ENCODE measurements at regions not wholly inside any gene's neighbourhood (a gene's known extent, or its start where the extent isn't known, plus 50 kb on each side); places are given as distances from the start of the nearest gene placed in this dataset.

DNA sequence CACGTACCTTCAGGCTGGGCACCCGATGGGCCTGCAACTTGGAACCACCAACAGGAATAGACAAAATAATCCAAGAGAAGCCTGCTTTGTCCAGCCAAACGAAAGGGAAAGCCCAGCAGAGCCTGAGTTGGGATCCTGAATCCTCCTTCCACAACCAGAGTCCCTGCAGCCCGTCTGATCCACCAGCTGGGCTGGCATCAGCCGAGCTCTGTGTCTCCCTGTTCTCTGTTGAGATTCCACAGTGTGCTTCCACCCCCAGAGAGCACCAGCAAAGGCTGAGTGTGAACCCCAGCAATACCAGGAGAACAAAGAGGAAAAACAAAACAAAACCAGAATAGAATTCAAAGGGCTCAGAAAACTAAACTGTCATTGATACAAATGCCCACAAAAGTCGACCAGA lies 68.8 kb upstream of the PRNP start:
- DNase-seq (ENCODE audit: extremely low spot score) = no peak
- POLR2A ChIA-PET = no interaction called here
- TF ChIP-seq NFRKB (IDR thresholded peaks at IDR 0.05) = no peak
- no peak for TF ChIP-seq FOXM1 (IDR thresholded peaks at IDR 0.05; ENCODE audit: borderline replicate concordance)
- no peak for TF ChIP-seq BHLHE40 (IDR thresholded peaks at IDR 0.05; ENCODE audit: borderline replicate concordance)
- TF ChIP-seq FOXA1 (IDR thresholded peaks at IDR 0.05) = no peak
- TF ChIP-seq, protein P1, sequence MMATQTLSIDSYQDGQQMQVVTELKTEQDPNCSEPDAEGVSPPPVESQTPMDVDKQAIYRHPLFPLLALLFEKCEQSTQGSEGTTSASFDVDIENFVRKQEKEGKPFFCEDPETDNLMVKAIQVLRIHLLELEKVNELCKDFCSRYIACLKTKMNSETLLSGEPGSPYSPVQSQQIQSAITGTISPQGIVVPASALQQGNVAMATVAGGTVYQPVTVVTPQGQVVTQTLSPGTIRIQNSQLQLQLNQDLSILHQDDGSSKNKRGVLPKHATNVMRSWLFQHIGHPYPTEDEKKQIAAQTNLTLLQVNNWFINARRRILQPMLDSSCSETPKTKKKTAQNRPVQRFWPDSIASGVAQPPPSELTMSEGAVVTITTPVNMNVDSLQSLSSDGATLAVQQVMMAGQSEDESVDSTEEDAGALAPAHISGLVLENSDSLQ (IDR thresholded peaks at IDR 0.05) = no peak
- no peak for TF ChIP-seq HDGF (IDR thresholded peaks at IDR 0.05; ENCODE audit: borderline replicate concordance)
- no peak for TF ChIP-seq L3MBTL2 (conservative IDR thresholded peaks at IDR 0.05)
- no peak for TF ChIP-seq ZNF384 (IDR thresholded peaks at IDR 0.05)
- no peak for TF ChIP-seq CTBP1 (IDR thresholded peaks at IDR 0.05; ENCODE audit: borderline replicate concordance)
- TF ChIP-seq TARDBP (IDR thresholded peaks at IDR 0.05) = no peak
- CTCF ChIA-PET = no interaction called here

DNA sequence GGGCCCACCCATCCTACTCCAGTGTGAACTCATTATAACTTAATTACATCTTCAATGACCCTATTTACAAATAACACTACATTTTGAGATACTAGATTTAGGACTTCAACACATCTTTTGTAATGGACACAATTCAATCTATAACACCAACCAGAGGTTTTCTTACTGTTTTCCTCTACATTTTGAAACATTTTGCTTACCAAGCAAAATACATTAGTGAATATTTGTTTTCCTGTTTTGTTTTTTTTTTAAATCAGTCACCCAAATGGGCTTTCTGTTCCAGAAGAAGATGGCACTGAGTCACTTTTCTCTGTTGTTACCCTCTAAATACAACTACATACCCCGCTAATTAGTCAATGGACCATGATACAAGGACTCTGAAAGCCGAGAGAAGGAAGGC lies 69.2 kb upstream of the PRNP start:
- ChIA-PET CTCF (no interaction called here), POLR2A (no interaction called here)
- DNase-seq (ENCODE audit: extremely low spot score) = no peak
- TF ChIP-seq CTBP1 (IDR thresholded peaks at IDR 0.05; ENCODE audit: borderline replicate concordance) = no peak
- no peak for TF ChIP-seq LEF1 (IDR thresholded peaks at IDR 0.05; ENCODE audit: borderline replicate concordance)
- TF ChIP-seq ZNF384 (IDR thresholded peaks at IDR 0.05) = no peak

DNA sequence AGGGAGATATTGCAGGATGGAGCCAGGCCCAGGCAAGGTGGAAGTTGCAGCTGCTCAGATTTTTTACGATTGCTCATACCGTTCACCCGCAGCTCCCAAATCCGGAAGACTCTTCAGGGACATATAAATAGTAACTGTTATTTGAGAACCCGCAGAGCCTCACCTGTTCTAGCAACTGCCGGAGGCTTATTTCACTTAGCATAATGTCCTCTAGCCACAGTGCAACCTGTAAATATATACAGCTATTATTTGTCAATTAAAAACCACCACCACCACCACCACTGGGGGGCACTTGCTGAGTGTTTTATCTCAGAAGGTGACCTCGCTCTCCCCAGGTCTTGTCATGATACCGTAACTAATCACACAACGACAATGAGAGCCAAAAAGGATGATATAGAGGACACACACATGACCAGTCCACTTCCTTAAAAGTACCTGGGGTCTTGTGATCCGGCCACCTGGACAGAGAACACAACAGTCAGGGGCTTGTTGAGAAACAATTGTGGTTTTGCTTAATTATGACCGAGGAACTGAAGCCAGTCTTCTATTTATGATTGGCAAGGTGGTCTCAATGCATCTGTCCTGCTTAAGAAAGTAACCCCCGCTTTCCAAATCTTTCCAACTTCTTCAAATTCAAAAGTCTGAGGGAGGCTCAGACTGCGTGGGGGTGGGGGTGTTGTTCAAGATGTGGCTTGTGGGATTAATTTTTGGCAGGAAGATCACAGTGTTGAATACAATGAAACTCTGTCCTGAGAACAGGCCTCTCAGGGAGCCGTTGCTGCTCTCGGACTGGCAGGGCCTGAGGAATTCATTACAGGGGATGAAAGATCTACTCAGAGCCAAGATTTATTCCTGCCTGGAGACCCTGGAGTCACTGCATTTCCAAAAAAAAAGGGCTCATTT lies 72.3 kb upstream of the PRNP start:
- TF ChIP-seq BHLHE40 (IDR thresholded peaks at IDR 0.05; ENCODE audit: borderline replicate concordance) (no peak), CTBP1 (IDR thresholded peaks at IDR 0.05; ENCODE audit: borderline replicate concordance) (no peak), FOXA1 (IDR thresholded peaks at IDR 0.05) (no peak), ZNF384 (IDR thresholded peaks at IDR 0.05) (no peak), SUZ12 (IDR thresholded peaks at IDR 0.05) (no peak), FOXM1 (IDR thresholded peaks at IDR 0.05; ENCODE audit: borderline replicate concordance) (no peak), HDGF (IDR thresholded peaks at IDR 0.05; ENCODE audit: borderline replicate concordance) (no peak), NFRKB (IDR thresholded peaks at IDR 0.05) (no peak), L3MBTL2 (conservative IDR thresholded peaks at IDR 0.05) (no peak), LEF1 (IDR thresholded peaks at IDR 0.05; ENCODE audit: borderline replicate concordance) (no peak), ARNT (IDR thresholded peaks at IDR 0.05) (no peak), SP1 (IDR thresholded peaks at IDR 0.05) (no peak), ELF4 (IDR thresholded peaks at IDR 0.05) (no peak), TARDBP (IDR thresholded peaks at IDR 0.05) (no peak), FOXK2 (IDR thresholded peaks at IDR 0.05) (no peak)
- TF ChIP-seq, protein P1 (IDR thresholded peaks at IDR 0.05) = no peak
- POLR2A ChIA-PET = no interaction called here
- CTCF ChIA-PET = interaction anchor here (0.5 to 1.0 kb wide), 6 partner anchors 14 to 119 kb away, joined by 3 to 6 read pairs (median 4); partner anchors contain the start of gene PRND
- DNase-seq (ENCODE audit: extremely low spot score) = no peak

DNA sequence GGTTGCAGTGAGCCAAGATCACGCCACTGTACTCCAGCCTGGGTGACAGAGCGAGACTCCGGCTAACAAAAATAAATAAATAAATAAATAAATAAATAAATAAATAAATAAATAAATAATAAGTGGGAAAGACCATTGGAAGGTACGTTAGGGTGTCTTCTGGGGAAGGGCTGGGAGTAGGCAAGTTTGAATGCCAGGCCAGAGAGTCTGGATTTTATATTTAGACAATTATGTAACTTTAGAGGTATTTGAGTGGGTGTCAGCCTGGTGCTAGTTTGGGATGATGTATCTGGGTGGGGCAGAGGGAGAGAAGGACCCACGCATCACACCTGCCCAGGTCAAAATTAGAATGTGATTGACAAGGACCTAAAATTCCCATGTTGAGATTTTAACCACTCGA lies 73.1 kb upstream of the PRNP start:
- ChIA-PET POLR2A (no interaction called here), CTCF (interaction anchor here (0.5 to 1.0 kb wide), 6 partner anchors 15 to 119 kb away, joined by 3 to 6 read pairs (median 4); partner anchors contain the start of gene PRND)
- no peak for TF ChIP-seq FOXK2 (IDR thresholded peaks at IDR 0.05)
- no peak for TF ChIP-seq BHLHE40 (IDR thresholded peaks at IDR 0.05; ENCODE audit: borderline replicate concordance)
- TF ChIP-seq ZNF384 (IDR thresholded peaks at IDR 0.05) = no peak
- no peak for TF ChIP-seq ELF4 (IDR thresholded peaks at IDR 0.05)
- TF ChIP-seq CTBP1 (IDR thresholded peaks at IDR 0.05; ENCODE audit: borderline replicate concordance) = no peak
- TF ChIP-seq L3MBTL2 (conservative IDR thresholded peaks at IDR 0.05) = no peak
- TF ChIP-seq HDGF (IDR thresholded peaks at IDR 0.05; ENCODE audit: borderline replicate concordance) = no peak
- TF ChIP-seq NFRKB (IDR thresholded peaks at IDR 0.05) = no peak
- no peak for TF ChIP-seq FOXA1 (IDR thresholded peaks at IDR 0.05)
- TF ChIP-seq TARDBP (IDR thresholded peaks at IDR 0.05) = no peak
- DNase-seq (ENCODE audit: extremely low spot score) = no peak

DNA sequence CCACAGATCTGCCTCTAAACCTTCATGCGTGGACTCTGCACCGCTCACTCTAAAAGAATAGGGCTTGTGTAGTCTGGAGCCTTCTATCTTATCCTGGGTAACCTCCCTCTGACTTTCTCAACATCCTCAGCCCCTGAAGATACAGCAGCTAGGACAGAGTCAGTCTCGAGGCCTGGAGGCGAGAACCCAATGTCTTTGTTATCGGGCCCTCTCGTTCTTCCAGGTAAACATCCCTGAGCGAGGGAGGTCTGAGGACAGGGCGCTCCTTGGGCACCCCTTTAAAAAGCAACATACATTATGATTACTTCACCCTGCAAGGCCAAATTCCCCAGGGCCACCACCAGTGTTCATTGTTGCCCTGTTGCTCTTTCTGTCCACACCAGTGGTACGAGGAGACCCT lies 75.4 kb upstream of the PRNP start:
- ChIA-PET CTCF (interaction anchor here (1.3 kb wide), 1 partner anchor 107 kb away, joined by 3 read pairs; no protein-coding TSS in a partner anchor), POLR2A (no interaction called here)
- TF ChIP-seq LEF1 (IDR thresholded peaks at IDR 0.05; ENCODE audit: borderline replicate concordance) (no peak), CTBP1 (IDR thresholded peaks at IDR 0.05; ENCODE audit: borderline replicate concordance) (no peak), FOXM1 (IDR thresholded peaks at IDR 0.05; ENCODE audit: borderline replicate concordance) (no peak), FOXA1 (IDR thresholded peaks at IDR 0.05) (no peak), HDGF (IDR thresholded peaks at IDR 0.05; ENCODE audit: borderline replicate concordance) (no peak), L3MBTL2 (conservative IDR thresholded peaks at IDR 0.05) (no peak), ZNF384 (IDR thresholded peaks at IDR 0.05) (no peak), FOXK2 (IDR thresholded peaks at IDR 0.05) (no peak), ELF4 (IDR thresholded peaks at IDR 0.05) (no peak), ARNT (IDR thresholded peaks at IDR 0.05) (no peak), SUZ12 (IDR thresholded peaks at IDR 0.05) (no peak), SP1 (IDR thresholded peaks at IDR 0.05) (no peak), NFRKB (IDR thresholded peaks at IDR 0.05) (no peak)
- TF ChIP-seq, protein P1 (IDR thresholded peaks at IDR 0.05) = no peak
- DNase-seq (ENCODE audit: extremely low spot score) = no peak

DNA sequence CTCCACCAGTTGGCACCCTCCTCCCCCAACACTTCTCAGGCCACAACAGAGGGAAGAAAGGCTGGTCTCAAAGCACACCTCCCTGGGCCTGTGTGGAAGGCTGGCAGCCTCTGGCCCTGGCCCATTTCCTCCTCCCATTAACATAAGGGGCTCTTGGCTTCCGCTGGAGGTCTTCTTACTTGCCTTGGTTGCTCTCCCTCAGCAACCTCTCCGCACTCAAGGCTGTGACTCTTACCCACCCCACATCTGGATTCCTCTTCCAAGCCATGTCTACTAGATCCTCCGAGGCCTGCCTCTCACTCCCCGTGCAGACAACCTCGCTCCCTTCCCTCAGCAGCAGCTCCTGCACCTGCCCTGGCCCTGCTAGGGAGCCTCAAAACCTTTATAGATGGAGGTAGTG lies 76.7 kb upstream of the PRNP start:
- ChIA-PET POLR2A (no interaction called here), CTCF (no interaction called here)
- TF ChIP-seq CTBP1 (IDR thresholded peaks at IDR 0.05; ENCODE audit: borderline replicate concordance) = no peak
- no peak for TF ChIP-seq HDGF (IDR thresholded peaks at IDR 0.05; ENCODE audit: borderline replicate concordance)
- TF ChIP-seq NFRKB (IDR thresholded peaks at IDR 0.05) = no peak
- TF ChIP-seq FOXM1 (IDR thresholded peaks at IDR 0.05; ENCODE audit: borderline replicate concordance) = no peak
- TF ChIP-seq ARNT (IDR thresholded peaks at IDR 0.05) = no peak
- TF ChIP-seq BHLHE40 (IDR thresholded peaks at IDR 0.05; ENCODE audit: borderline replicate concordance) = no peak
- no peak for TF ChIP-seq ELF4 (IDR thresholded peaks at IDR 0.05)
- no peak for TF ChIP-seq SUZ12 (IDR thresholded peaks at IDR 0.05)
- no peak for TF ChIP-seq L3MBTL2 (conservative IDR thresholded peaks at IDR 0.05)
- DNase-seq (ENCODE audit: extremely low spot score) = no peak
